Nephron progenitor cell (in vitro differentiated cells): ENCODE measurements at regions not wholly inside any gene's neighbourhood (a gene's known extent, or its start where the extent isn't known, plus 50 kb on each side); places are given as distances from the start of the nearest gene placed in this dataset.

Experiments
- DNase-seq: peaks from one replicate; pipeline ENCODE4 v3.0.0; 2021
- H3K27ac Mint-ChIP-seq: 2 replicates; pipeline ENCODE4 v1.8.0; 2021; ENCODE audit warnings: mild to moderate bottlenecking, moderate library complexity, mixed read lengths
- H3K27me3 Mint-ChIP-seq: 2 replicates; pipeline ENCODE4 v1.8.0; 2021; ENCODE audit warnings: mild to moderate bottlenecking, low read depth, mixed read lengths; ENCODE audit not compliant: poor library complexity
- H3K36me3 Mint-ChIP-seq: 2 replicates; pipeline ENCODE4 v1.8.0; 2021; ENCODE audit warnings: low read depth, mixed read lengths
- H3K4me1 Mint-ChIP-seq: 2 replicates; pipeline ENCODE4 v1.8.0; 2021; ENCODE audit warnings: mixed read lengths
- H3K4me3 Mint-ChIP-seq: 2 replicates; pipeline ENCODE4 v1.8.0; 2021; ENCODE audit warnings: mild to moderate bottlenecking, moderate library complexity, mixed read lengths
- H3K9me3 Mint-ChIP-seq: 2 replicates; pipeline ENCODE4 v1.8.0; 2021; ENCODE audit warnings: mild to moderate bottlenecking, moderate library complexity, mixed read lengths
- CTCF ChIP-seq: fragments of 200-600 bp; sonication (generic); IDR thresholded peaks from 2 replicates; pipeline ENCODE4 v1.5.0; 2021; ENCODE audit warnings: antibody characterized with exemption

GRCh38 chr10:78511324-78512204 is 477.9 kb downstream of the RPS24 start:
- Mint-ChIP-seq H3K36me3 (no peaks in the 10 kb centered on the region), H3K27ac (peak overlapping the region; percentile 52), H3K27me3 (peaks cover 2% of the 10 kb centered on the region), H3K9me3 (no peaks in the 10 kb centered on the region), H3K4me3 (no peak overlapping the region), H3K4me1 (peaks cover 32% of the 10 kb centered on the region)
- DNase-seq: no peak
- no peak for TF ChIP-seq CTCF

GRCh38 chr10:78512205-78512550 is 478.5 kb downstream of the RPS24 start:
- TF ChIP-seq CTCF: no peak
- no peak overlapping the region for H3K27ac Mint-ChIP-seq
- no peak for DNase-seq
- peaks cover 38% of the 10 kb centered on the region for H3K4me1 Mint-ChIP-seq
- peaks cover 2% of the 10 kb centered on the region for H3K27me3 Mint-ChIP-seq
- H3K9me3 Mint-ChIP-seq: no peaks in the 10 kb centered on the region
- no peak overlapping the region for H3K4me3 Mint-ChIP-seq
- H3K36me3 Mint-ChIP-seq: no peaks in the 10 kb centered on the region

GRCh38 chr10:78513330-78513729 is 479.7 kb downstream of the RPS24 start:
- DNase-seq: no peak
- no peak for TF ChIP-seq CTCF

GRCh38 chr10:78513986-78514385 is 480.3 kb downstream of the RPS24 start:
- Mint-ChIP-seq H3K36me3 (no peaks in the 10 kb centered on the region), H3K9me3 (no peaks in the 10 kb centered on the region), H3K4me3 (no peak overlapping the region), H3K4me1 (peaks cover 38% of the 10 kb centered on the region), H3K27ac (no peak overlapping the region), H3K27me3 (peaks cover 10% of the 10 kb centered on the region)
- TF ChIP-seq CTCF: no peak
- no peak for DNase-seq

More at GRCh38 chr10:78513330-78513729, 479.7 kb downstream of the RPS24 start:
- Mint-ChIP-seq H3K27ac (no peak overlapping the region), H3K4me1 (peaks cover 38% of the 10 kb centered on the region), H3K9me3 (no peaks in the 10 kb centered on the region), H3K4me3 (no peak overlapping the region), H3K27me3 (peaks cover 9% of the 10 kb centered on the region), H3K36me3 (no peaks in the 10 kb centered on the region)

- no peaks in the 10 kb centered on the region for H3K36me3 Mint-ChIP-seq
- H3K4me3 Mint-ChIP-seq: no peak overlapping the region
- no peaks in the 10 kb centered on the region for H3K9me3 Mint-ChIP-seq
- TF ChIP-seq CTCF: no peak
- no peak overlapping the region for H3K27ac Mint-ChIP-seq
- no peak for DNase-seq
- peaks cover 10% of the 10 kb centered on the region for H3K27me3 Mint-ChIP-seq
- peaks cover 38% of the 10 kb centered on the region for H3K4me1 Mint-ChIP-seq
Observed at GRCh38 chr10:78514459-78514858, 480.8 kb downstream of the RPS24 start.
